Endothelial cell of umbilical vein (primary cell): ENCODE measurements at regions not wholly inside any gene's neighbourhood (a gene's known extent, or its start where the extent isn't known, plus 50 kb on each side); places are given as distances from the start of the nearest gene placed in this dataset.

ENCODE experiments used
- BruUV-seq: library from RNA; stranded (reverse); fragments of 400-500 nt; replicated peaks from 2 replicates; lab custom pipeline; 2021; lab: Mats Ljungman, UMichigan
- CTCF ChIA-PET: fragments of 300-600, 350-600 bp; sonication (Branson Sonifier 250); formaldehyde crosslinking; loops from one replicate; lab custom pipeline; 2021; ENCODE audit warnings: antibody characterized with exemption, inconsistent platforms; lab: Charles Lee
- POLR2A ChIA-PET: fragments of 300-600, 350-600 bp; sonication (Branson Sonifier 250); formaldehyde crosslinking; loops from one replicate; lab custom pipeline; 2021; ENCODE audit warnings: antibody characterized with exemption, inconsistent platforms; lab: Charles Lee
- DNase-seq: peaks from one replicate; pipeline ENCODE4 v3.0.0-alpha.2; 2011; ENCODE audit warnings: low read depth, low spot score
- FAIRE-seq: peaks from 2 replicates; lab custom pipeline; 2011; peaks lifted over from hg19 to GRCh38; lab: Jason Lieb, UNC
- H2AFZ ChIP-seq: 2 replicates; pipeline ENCODE4 v1.6.0; 2012; ENCODE audit warnings: low read depth, low read length, control low read depth, inconsistent platforms
- H3K27ac ChIP-seq: 2 replicates; pipeline ENCODE4 v1.5.1; 2011; ENCODE audit warnings: low read depth, mild to moderate bottlenecking, control low read depth, low read length, moderate library complexity; ENCODE audit not compliant: insufficient read depth
- H3K27me3 ChIP-seq, 2 experiments: 2 replicates each; pipeline versions ENCODE4 v1.6.0 to v1.6.1; 2011; ENCODE audit warnings: low read length in 2 of 2, mixed read lengths in 1 of 2; ENCODE audit not compliant: control insufficient read depth in 2 of 2, insufficient read depth in 2 of 2
- H3K36me3 ChIP-seq, 2 experiments: 2 replicates in 1 of 2; 3 replicates in 1 of 2; pipeline ENCODE4 v1.5.1; 2011; ENCODE audit warnings: low read length in 2 of 2, mild to moderate bottlenecking in 1 of 2, moderate library complexity in 1 of 2; ENCODE audit not compliant: control insufficient read depth in 2 of 2, insufficient read depth in 2 of 2; ENCODE audit errors: extremely low read depth in 1 of 2
- H3K4me1 ChIP-seq: 3 replicates; pipeline ENCODE4 v1.5.1; 2011; ENCODE audit warnings: mild to moderate bottlenecking, low read length; ENCODE audit not compliant: control insufficient read depth, insufficient read depth; ENCODE audit errors: extremely low read depth
- H3K4me2 ChIP-seq: 2 replicates; pipeline ENCODE4 v1.6.1; 2011; ENCODE audit warnings: low read length, control low read depth, mixed read lengths; ENCODE audit not compliant: insufficient read depth
- H3K4me3 ChIP-seq, 3 experiments: fragments of 200-600 bp in 1 of 3; sonication (generic), shearing (Covaris generic) in 1 of 3; replicated peaks in 1 of 3; 2 replicates each; pipeline ENCODE4 v1.5.1; 2011 to 2016; ENCODE audit warnings: control low read depth in 3 of 3, low read length in 3 of 3, mild to moderate bottlenecking in 2 of 3, inconsistent platforms in 1 of 3, low read depth in 1 of 3, moderate library complexity in 1 of 3; ENCODE audit not compliant: insufficient read depth in 1 of 3
- H3K79me2 ChIP-seq: 2 replicates; pipeline ENCODE4 v1.6.0; 2012; ENCODE audit warnings: low read length, inconsistent platforms; ENCODE audit not compliant: control insufficient read depth, insufficient read depth
- H3K9ac ChIP-seq: replicated peaks from 2 replicates; pipeline ENCODE3; 2011; ENCODE audit warnings: low read length, control low read depth; ENCODE audit not compliant: insufficient read depth; ENCODE audit errors: extremely low read depth
- H3K9me1 ChIP-seq: replicated peaks from 3 replicates; pipeline ENCODE4 v1.6.0; 2011; ENCODE audit warnings: mild to moderate bottlenecking, low read length; ENCODE audit not compliant: control insufficient read depth, insufficient read depth; ENCODE audit errors: extremely low read depth
- H3K9me3 ChIP-seq: replicated peaks from 2 replicates; pipeline ENCODE4 v1.5.1; 2012; ENCODE audit warnings: low read length, inconsistent platforms; ENCODE audit not compliant: control insufficient read depth, insufficient read depth
- H4K20me1 ChIP-seq: replicated peaks from 2 replicates; pipeline ENCODE3; 2011; ENCODE audit warnings: mild to moderate bottlenecking, low read length; ENCODE audit not compliant: control insufficient read depth, insufficient read depth; ENCODE audit errors: extremely low read depth
- CTCF ChIP-seq, 2 donors: IDR thresholded peaks; 1 replicate in 1 of 2; 2 replicates in 1 of 2; pipeline ENCODE4 v1.5.1; 2011; ENCODE audit warnings: low read length in 2 of 2, mild to moderate bottlenecking in 2 of 2, moderate library complexity in 2 of 2, control low read depth in 1 of 2, inconsistent platforms in 1 of 2, low read depth in 1 of 2; ENCODE audit not compliant: insufficient read depth in 1 of 2; ENCODE audit errors: extremely low read depth in 1 of 2
- EZH2 ChIP-seq: IDR thresholded peaks from 2 replicates; pipeline ENCODE4 v1.6.1; 2012; ENCODE audit warnings: borderline replicate concordance, low read depth, mild to moderate bottlenecking, moderate library complexity, low read length, inconsistent platforms; ENCODE audit not compliant: severe bottlenecking
- FOS ChIP-seq: IDR thresholded peaks from 2 replicates; pipeline ENCODE4 v1.6.1; 2011; ENCODE audit warnings: mild to moderate bottlenecking, low read length, moderate library complexity, borderline replicate concordance; ENCODE audit not compliant: insufficient read depth
- GATA2 ChIP-seq: IDR thresholded peaks from 2 replicates; pipeline ENCODE4 v1.7.0; 2011; ENCODE audit warnings: low read depth, mild to moderate bottlenecking, moderate library complexity, mixed read lengths, low read length; ENCODE audit not compliant: insufficient read length, insufficient read depth
- JUN ChIP-seq: IDR thresholded peaks from 2 replicates; pipeline ENCODE4 v1.6.1; 2011; ENCODE audit warnings: borderline replicate concordance, low read depth; ENCODE audit not compliant: insufficient read length, insufficient read depth
- MAX ChIP-seq: IDR thresholded peaks from 2 replicates; pipeline ENCODE4 v1.6.1; 2011; ENCODE audit not compliant: insufficient read depth, insufficient read length
- MYC ChIP-seq: IDR thresholded peaks from one replicate; pipeline ENCODE4 v1.6.1; 2011; ENCODE audit warnings: mild to moderate bottlenecking, low read depth, low read length
- POLR2A ChIP-seq: IDR thresholded peaks from 2 replicates; pipeline ENCODE4 v1.6.1; 2012; ENCODE audit warnings: low read depth, mild to moderate bottlenecking, control low read depth, low read length
- POLR2AphosphoS5 ChIP-seq: IDR thresholded peaks from 2 replicates; pipeline ENCODE4 v1.6.1; 2012; ENCODE audit warnings: low read depth, mild to moderate bottlenecking, control low read depth, low read length, moderate library complexity; ENCODE audit not compliant: insufficient read depth
- dilution Hi-C: fragments of 300-500 bp; cut with MboI; formaldehyde crosslinking; loops from one replicate; pipeline ENCODE4 v1.15.0; 2019; ENCODE audit warnings: low sequenced_read_pairs; ENCODE audit not compliant: extremely low pct_ligation_motif_present
- intact Hi-C: fragments of 100-400 bp; cut with micrococcal nuclease; formaldehyde crosslinking; loops from one replicate; pipeline ENCODE4 v1.10.0; 2022

GRCh38 chr21:16741141-16741665 is 771.6 kb upstream of the CXADR start:
- no peak for FAIRE-seq
- Histone ChIP-seq H3K27me3 (no peaks in the 10 kb centered on the region), H3K9ac (no peak overlapping the region), H3K79me2 (no peaks in the 10 kb centered on the region), H3K9me3 (no peaks in the 10 kb centered on the region), H3K9me1 (no peaks in the 10 kb centered on the region), H3K36me3 (no peaks in the 10 kb centered on the region), H4K20me1 (peaks cover 3% of the 10 kb centered on the region), H3K4me2 (no peak overlapping the region), H2AFZ (no peak overlapping the region), H3K27ac (no peak overlapping the region), H3K4me1 (no peaks in the 10 kb centered on the region), H3K4me3 (no peak overlapping the region)
- no TSS peak for BruUV-seq
- POLR2A ChIA-PET: no interaction called here
- dilution Hi-C loops (no loop called here), intact Hi-C loops (no loop called here)
- CTCF ChIA-PET: interaction anchor here (1.2 kb wide), 1 partner anchor 12 kb away, joined by 3 read pairs; no protein-coding TSS in a partner anchor
- TF ChIP-seq MAX (no peak), POLR2A (no peak), JUN (no peak), FOS (no peak), POLR2AphosphoS5 (no peak), CTCF (IDR thresholded peaks at IDR 0.05; ENCODE audit: extremely low read depth in 1 of 2, insufficient read depth in 1 of 2, low read depth in 1 of 2, low read length in 2 of 2) (no peak), GATA2 (no peak), EZH2 (no peak), MYC (no peak)
- no peak for DNase-seq
